ENCODE measurements at regions not wholly inside any gene's neighbourhood (a gene's known extent, or its start where the extent isn't known, plus 50 kb on each side); places are given as distances from the start of the nearest gene placed in this dataset.

GRCh38 chr16:85236818-85237150, 124.5 kb upstream of the CIBAR2 start:
- TF ChIP-seq CTCF (conservative IDR thresholded peaks at IDR 0.05) (no peak), ZFX (IDR thresholded peaks at IDR 0.05) (no peak)

Measured in C4-2B (cell line).